ENCODE measurements at regions not wholly inside any gene's neighbourhood (a gene's known extent, or its start where the extent isn't known, plus 50 kb on each side); places are given as distances from the start of the nearest gene placed in this dataset.

DNA sequence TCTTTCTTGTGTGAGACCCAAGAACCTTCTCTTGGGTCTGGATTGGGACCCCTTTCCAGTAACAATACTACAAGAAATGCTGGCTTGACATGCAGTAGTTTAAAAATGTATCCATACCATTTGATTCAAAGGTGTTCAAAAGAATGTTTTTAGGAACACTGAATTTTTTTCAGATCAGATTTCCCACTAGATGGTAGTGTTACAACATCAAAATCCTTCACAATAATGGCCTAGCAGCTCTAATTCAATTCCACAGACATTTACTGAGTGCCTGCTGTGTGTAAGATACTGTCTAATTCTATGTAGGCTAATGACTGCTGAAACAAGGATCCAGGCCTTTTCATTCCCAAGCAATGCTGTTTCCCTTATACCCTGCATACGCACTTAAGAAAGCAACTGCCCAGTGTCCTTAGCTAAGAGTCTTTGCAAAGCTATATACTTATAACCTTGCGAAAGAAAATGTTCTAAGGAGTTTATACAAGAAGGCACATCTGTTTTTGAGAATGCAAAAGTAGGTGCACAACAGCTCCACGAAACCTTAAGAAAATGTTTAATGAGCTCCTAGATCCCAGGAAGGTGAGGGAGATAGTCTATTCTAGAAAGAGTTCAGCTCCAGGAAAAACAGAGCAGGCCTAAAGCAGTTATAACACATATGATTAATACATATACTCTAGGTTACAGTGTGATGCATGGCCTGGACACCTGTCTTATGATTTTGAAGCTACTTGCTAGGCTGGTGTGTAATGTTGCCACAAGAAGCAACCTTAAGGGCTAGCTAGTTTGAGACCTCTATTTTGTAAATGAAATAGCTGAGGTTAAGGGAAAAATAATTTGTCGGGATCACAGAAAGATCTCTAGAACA lies 50.9 kb upstream of the PKP2 start (continued):
- TF ChIP-seq, protein P1, sequence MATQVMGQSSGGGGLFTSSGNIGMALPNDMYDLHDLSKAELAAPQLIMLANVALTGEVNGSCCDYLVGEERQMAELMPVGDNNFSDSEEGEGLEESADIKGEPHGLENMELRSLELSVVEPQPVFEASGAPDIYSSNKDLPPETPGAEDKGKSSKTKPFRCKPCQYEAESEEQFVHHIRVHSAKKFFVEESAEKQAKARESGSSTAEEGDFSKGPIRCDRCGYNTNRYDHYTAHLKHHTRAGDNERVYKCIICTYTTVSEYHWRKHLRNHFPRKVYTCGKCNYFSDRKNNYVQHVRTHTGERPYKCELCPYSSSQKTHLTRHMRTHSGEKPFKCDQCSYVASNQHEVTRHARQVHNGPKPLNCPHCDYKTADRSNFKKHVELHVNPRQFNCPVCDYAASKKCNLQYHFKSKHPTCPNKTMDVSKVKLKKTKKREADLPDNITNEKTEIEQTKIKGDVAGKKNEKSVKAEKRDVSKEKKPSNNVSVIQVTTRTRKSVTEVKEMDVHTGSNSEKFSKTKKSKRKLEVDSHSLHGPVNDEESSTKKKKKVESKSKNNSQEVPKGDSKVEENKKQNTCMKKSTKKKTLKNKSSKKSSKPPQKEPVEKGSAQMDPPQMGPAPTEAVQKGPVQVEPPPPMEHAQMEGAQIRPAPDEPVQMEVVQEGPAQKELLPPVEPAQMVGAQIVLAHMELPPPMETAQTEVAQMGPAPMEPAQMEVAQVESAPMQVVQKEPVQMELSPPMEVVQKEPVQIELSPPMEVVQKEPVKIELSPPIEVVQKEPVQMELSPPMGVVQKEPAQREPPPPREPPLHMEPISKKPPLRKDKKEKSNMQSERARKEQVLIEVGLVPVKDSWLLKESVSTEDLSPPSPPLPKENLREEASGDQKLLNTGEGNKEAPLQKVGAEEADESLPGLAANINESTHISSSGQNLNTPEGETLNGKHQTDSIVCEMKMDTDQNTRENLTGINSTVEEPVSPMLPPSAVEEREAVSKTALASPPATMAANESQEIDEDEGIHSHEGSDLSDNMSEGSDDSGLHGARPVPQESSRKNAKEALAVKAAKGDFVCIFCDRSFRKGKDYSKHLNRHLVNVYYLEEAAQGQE (IDR thresholded peaks at IDR 0.05; ENCODE audit: borderline replicate concordance): peak; percentile 71; the same call in 1 of the 2 replicates
- TF ChIP-seq, protein P1 (CRISPR knock-in tag; IDR thresholded peaks at IDR 0.05; ENCODE audit: low read depth): no peak

All from K562 (cell line).